HG02571 (cell line): ENCODE measurements at regions not wholly inside any gene's neighbourhood (a gene's known extent, or its start where the extent isn't known, plus 50 kb on each side); places are given as distances from the start of the nearest gene placed in this dataset.

Experiments used
- ATAC-seq: cut with Tn5 transposase; IDR thresholded peaks from one replicate; pipeline ENCODE4 v1.9.1; 2021; ENCODE audit warnings: mild to moderate bottlenecking, moderate library complexity; ENCODE audit not compliant: unreplicated experiment

DNA sequence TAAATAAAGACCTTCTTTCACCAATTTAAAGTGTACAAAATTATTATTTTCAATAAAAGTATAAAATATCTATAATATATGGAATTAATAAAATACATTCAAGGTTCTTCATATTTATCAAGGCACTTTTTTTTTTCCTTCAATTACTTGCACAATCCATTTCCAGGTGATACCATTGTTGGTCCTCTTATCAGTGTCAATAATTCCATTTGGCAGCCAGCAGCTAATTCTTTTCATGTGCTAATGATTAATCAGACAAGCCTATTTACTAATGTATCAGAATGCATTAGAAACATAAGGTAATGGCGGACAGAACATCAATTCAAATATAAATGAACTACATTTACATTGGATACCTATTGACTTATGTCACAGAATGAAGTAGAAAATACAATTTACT lies 622.2 kb downstream of the TOX3 start:
- no peak for ATAC-seq

DNA sequence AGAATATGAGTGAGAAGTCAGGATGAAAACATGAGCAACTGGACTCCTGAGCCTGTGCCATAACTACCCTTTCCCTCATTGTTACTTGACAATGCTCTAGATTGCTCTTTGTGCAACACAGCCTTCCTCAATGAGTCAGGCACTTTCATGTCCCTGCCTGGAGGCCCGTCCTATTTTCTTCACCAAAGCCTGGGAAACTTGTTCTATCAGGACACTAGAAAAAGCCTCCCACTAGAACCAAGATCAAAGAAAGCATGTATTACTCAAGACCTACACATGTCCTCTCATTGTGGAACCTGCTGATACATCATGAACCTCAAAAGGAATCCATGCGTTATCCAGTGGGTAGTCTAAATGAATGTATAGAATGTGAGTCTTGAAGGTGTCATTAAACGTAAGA lies 624.5 kb downstream of the TOX3 start:
- ATAC-seq: no peak

- no peak for ATAC-seq
Observed at GRCh38 chr16:51919736-51920135, 627.2 kb downstream of the TOX3 start.

DNA sequence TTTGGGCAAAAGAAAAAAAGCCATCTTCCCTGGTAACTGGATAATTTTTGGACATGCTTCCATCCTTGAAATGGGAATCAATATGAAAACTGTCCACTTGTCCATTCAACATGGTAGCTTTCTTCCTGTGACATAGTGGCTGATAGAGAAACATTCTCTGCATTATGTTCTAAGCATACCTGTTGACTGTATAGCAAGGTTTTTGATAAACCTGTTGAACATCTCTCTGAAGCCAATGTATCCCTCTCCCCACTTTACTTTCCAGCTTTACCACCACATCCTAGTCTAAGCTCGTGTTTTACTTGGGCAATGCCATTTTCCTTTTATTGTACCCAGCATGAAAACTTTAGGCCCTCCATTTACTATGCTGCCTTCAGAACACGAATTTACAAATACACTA lies 630.1 kb downstream of the TOX3 start:
- ATAC-seq: no peak

DNA sequence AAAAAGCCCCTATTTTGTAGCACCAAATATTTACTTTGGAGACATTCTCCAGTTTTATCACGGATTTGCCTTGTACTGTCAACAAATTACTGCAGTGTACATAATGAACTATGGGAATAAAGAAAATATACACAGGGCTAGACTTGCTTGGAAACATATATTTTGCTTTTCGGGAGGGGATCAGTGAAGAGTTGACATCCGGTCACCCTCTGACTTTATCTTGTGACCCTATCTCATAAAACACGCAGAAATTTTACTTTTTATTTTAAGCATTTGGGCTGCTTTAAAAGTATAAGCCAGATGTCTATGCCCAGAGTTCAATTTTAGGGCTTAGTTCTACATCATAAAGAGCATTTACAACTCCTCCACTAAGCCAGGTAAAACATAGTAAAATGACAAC lies 630.7 kb downstream of the TOX3 start:
- no peak for ATAC-seq

GRCh38 chr16:51907680-51908079 lies 639.3 kb downstream of the TOX3 start:
- no peak for ATAC-seq

DNA sequence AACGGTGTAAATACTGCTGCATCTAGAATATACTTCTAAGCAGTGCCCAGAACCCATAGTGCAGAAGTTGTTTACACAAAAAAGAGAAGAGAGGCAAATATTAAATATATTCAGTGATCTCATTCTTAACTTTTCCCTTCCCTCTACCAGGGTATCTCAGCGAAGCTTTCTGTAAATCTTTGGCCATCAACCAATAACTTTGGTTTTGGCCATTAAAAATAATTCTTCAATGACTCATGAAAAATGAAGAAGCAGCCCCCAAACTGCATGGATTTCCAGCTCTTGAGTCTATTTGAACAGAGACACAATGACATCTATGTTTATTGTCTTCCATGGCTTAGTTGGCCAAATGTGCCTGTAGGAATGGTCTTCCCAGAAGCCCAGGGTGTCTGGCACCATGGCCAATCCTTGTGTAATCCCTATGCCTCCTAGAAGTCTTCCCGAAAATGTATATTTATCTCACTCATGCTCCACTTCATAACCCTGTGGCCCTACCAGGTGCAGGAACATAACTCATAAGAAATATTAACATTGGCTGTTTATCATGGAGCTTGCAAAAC lies 646.6 kb downstream of the TOX3 start:
- no peak for ATAC-seq

DNA sequence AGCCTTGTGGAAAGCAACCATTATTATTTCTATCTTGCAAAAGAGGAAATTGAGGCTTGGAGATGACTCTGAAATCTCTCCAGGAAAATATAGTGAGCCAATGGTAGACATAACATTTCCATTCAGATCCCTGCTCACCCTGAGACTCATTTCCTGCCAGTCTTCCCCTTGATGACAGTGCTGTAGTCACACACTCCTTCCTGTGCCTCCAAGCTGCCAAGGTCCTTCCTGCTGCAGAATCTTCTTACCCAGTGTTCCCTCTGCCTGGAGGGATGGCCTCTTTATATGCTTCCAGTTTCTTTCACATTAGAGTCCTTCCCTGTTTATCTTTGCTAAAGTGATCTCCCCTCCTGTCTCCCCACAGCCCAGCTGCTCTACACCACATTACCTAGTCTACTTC lies 648.1 kb downstream of the TOX3 start:
- no peak for ATAC-seq

- ATAC-seq: no peak
Observed at GRCh38 chr16:51896013-51896412, 650.9 kb downstream of the TOX3 start.

GRCh38 chr16:51892293-51893007 lies 654.5 kb downstream of the TOX3 start:
- ATAC-seq: no peak

GRCh38 chr16:51888534-51888933 lies 658.4 kb downstream of the TOX3 start:
- no peak for ATAC-seq

GRCh38 chr16:51888016-51888415 lies 658.9 kb downstream of the TOX3 start:
- no peak for ATAC-seq

- no peak for ATAC-seq
Observed at GRCh38 chr16:51886456-51886855, 660.5 kb downstream of the TOX3 start.

GRCh38 chr16:51884773-51885172 lies 662.2 kb downstream of the TOX3 start:
- ATAC-seq: no peak

DNA sequence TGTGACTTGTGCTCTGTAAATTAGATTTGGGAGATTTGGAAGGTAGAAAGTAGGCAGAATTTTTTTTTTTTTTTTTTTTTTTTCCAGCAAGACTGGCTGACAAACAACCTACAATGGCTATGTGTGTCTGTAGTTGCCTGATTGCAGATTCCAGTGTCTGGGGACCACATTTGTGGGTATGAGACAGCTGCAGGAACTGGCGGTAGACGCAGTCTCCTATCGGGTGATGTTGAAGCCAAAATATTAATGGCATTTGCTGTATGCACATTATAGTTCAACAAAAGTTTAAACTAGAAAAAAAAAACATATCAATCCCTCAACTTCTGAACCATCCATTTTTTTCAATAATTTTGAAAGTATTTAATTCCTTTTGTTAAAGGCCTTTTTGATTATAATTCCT lies 665.2 kb downstream of the TOX3 start:
- ATAC-seq: no peak

DNA sequence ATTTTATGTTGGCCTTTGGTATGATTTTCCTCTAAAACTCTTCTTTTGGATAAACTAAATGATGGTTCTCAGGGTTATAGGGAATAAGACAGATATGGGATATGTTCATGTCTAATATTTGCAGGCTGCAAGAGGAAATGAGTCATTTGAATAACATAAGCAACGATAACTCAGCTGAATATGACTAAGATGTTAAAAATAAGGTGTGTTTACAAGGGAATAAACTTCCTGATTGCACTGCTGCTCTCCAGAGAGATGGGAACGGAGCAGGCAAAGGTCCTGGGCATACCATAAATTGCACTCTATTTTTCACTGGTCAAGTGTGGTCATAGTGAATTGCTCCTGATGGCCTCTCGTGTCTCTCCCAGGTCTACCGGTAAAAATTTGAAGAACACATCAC lies 666.2 kb downstream of the TOX3 start:
- no peak for ATAC-seq

GRCh38 chr16:51877686-51878085 lies 669.3 kb downstream of the TOX3 start:
- ATAC-seq: no peak

DNA sequence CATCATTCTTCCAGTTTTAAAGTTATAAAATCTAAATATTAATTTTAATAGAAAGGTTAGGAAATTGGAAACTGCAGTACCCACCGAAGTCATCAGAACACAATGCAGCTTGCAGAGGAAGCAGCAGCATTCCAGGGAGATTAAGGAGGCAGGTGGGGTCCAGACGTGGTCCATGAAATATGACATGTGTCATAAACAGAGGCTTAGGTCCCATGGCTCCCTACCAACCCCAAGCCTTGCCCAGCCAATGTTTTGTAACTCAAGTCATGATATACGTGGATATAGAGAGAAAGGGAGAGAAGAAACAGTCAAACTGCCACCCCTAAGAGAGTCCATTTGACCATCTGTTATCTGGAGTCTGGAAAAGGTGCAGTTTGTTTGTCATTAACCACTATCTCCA lies 670.0 kb downstream of the TOX3 start:
- no peak for ATAC-seq

DNA sequence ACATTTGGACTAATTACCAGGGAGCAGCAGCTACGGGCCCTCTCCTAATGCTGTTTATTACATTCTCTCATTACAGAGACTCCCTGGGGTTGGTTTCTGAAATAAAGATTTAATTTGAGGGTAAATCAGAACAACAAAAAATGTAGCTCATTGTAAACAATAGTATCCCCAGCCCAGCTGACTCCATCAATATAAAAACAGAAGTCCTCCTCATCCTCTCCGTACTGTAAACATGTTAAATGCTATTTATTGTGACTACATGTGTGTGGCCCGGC lies 670.4 kb downstream of the TOX3 start:
- no peak for ATAC-seq

- ATAC-seq: no peak
Observed at GRCh38 chr16:51875834-51876600, 670.9 kb downstream of the TOX3 start.

DNA sequence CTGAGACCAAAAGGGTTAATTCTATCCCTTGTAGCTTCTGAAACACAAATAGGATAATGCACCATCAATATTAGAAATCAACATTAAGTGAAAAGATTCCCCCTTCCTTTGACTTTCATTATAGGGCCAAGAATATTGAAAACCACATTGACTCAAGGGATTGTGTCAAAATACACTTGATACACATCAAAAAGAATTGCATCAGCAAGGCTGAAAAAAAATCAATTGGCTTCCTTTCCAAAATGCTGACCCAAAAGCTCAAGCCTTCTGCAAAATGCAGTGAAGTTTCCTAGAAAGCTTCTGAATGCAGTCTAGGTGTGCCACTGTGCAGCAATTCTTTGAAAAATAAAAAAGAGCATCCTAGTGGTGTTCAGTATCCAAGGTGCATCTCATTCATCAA lies 674.4 kb downstream of the TOX3 start:
- ATAC-seq: no peak

DNA sequence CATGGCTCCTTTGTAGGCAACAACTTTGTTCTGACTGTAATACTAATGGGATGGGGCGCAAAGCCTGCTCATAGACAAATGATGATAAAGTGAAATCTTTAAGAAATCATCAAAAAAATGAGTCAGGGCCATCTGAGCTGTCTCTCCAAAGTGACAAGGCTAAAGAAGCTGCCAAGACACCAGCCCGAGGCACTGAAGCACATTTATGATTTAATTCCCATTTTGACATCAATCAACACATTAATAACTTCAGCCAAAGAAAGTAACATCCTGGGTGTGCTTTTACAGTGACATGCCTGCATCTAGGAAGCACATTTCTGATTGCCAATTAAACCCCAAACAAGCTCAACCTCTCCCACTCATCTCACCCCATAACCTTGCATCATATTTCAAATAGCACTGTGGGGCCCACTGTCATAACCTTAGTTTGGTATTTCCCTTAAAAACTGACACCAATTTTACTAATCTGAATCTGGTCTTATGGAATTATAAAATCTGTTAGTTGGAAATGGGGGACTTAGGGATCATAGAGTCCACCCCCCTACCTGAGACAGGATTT lies 676.6 kb downstream of the TOX3 start:
- no peak for ATAC-seq
